HG03175 (cell line): ENCODE measurements at regions not wholly inside any gene's neighbourhood (a gene's known extent, or its start where the extent isn't known, plus 50 kb on each side); places are given as distances from the start of the nearest gene placed in this dataset.
"Not testable (repeated sequence)": the region's sequence is repeated elsewhere in the genome, so short reads cannot be mapped to it uniquely, and the experiment has no call there.

Experiments
- ATAC-seq: cut with Tn5 transposase; IDR thresholded peaks from one replicate; pipeline ENCODE4 v1.9.1; 2021; ENCODE audit warnings: mild to moderate bottlenecking, moderate library complexity; ENCODE audit not compliant: unreplicated experiment

DNA sequence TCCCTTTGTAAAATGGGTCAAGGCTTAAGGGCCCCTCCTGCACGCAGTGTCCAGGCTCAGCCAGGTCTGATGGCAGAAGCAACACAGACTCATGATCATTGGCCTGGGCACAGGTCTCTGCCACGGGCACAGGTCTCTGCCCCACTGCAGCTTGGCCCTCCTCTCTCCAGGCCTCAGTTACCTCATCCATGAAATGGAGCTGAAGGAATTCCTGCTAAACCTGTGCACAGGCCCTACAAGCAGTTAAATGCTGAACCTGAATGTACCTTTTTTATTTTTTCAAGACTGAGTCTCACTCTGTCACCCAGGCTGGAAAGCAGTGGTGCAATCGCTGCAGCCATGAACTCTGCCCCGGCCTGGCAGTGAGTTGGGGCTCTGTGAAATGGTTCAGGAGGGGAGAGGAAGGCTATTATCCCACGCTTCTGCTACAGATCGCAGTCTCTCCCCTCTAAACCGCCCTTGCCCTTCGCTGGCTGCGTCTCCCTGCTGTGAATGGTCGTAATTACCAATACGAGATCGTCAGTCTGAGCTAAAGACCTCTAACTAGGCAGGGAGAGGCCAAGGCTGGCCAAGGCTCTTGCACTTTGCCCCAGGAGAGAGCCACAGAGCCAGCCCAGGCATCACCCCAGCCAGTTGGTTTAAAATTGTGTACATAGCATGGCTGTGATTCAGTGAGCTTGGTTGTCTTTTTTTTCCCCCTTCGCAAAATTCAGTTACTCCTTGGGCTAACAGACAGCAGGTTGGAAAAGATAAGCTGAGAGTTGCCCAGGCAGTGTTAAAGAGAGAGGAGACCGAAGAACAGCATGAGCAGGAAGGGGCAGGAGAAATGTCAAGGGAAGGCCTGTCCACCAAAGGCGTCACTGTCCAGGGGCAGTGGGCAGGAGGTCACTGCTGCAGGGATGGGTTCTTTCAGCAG lies 93.0 kb upstream of the KCTD7 start:
- no peak for ATAC-seq

DNA sequence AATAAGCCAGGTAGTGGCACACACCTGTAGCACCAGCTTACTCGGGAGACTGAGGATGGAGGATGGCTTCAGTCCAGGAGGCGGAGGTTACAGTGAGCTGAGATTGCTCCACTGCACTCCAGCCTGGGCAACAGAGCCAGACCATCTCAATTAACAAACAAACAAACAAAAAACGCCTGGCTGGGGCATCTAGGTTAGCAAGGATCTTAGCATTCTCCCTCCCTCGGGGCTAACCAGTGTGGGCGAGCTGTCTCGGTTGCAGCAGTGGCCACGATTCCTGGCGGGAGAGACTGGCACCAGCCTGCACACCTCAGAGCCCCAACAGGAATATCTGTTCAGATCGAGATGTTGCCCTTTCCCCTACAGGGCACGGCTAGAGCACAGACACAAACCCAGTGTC lies 91.3 kb upstream of the KCTD7 start:
- ATAC-seq, result no peak

GRCh38 chr7:66537876-66538275 lies 90.8 kb upstream of the KCTD7 start:
- no peak for ATAC-seq

DNA sequence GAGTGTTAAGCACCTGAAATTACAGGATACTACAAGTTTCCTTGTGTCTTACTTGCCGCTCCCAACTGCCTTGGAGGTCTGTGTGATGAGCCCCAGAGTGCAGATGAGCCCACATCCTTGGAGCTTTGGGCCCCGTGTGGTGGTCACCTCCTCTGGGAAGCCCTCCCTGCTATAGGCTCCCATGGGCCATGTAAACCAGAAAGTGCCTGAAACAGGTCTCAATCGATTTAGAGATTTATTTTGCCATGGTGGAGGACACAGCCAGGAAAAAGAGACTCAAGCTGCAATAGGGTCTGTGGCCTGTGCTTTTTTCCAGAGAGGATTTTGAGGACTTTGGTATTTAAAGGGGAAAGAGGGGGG lies 89.4 kb upstream of the KCTD7 start:
- no peak for ATAC-seq

- no peak for ATAC-seq
Measured at GRCh38 chr7:66539902-66540375, 88.7 kb upstream of the KCTD7 start.

GRCh38 chr7:66542049-66542448 lies 86.6 kb upstream of the KCTD7 start:
- ATAC-seq, result no peak

DNA sequence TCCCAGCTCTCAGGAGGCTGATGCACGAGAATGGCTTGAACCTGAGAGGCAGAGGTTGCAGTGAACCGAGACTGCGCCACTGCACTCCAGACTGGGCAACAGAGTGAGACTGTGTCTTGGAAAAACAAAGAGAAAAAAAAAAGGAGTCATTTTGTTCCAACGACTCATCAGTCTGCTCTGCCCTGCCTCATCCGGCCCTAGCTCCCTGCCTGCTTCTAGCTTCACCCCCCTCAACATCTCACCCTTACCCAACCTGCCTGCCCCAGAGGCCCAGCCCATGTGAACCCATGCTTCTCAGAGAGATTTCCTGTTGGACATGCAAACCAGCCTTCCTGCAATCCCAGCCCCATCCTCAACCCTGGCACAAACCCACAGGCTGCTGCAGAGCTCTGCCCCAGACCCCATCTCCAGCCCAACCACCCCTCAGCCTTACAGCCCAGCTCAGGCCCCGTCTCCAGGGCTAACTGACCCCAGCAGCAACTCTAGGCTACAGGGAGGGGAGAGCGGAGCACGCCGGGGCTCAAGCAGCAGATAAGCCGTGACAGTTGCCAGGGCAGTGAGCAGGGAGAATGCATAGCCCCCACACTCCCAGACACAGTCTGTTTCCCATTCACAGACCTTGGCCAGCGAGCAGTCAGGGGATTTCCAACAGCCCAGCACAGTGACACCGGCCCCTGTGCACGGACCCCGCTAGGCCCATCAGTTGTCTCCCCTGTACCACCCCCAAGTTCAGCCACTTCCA lies 86.0 kb upstream of the KCTD7 start:
- ATAC-seq, result no peak

DNA sequence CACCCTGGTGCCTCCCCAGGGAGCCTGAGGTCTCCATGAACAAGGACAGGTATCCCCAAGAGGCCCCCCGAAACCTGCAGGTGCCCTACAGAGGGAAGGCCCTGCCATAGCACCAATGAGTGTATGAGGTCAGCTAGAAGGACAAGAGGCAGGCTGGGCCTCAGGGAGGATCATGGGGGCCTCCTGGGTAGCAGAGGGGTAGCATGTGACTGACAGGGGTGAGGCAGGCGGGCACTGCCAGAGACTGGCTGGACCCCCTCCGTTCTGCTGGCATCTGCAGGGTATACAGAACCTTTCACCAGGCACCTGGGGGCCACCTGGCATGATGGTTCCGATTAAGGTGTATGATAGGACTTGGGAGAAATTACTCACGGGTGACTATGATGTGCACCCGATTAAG lies 79.2 kb upstream of the KCTD7 start:
- no peak for ATAC-seq

DNA sequence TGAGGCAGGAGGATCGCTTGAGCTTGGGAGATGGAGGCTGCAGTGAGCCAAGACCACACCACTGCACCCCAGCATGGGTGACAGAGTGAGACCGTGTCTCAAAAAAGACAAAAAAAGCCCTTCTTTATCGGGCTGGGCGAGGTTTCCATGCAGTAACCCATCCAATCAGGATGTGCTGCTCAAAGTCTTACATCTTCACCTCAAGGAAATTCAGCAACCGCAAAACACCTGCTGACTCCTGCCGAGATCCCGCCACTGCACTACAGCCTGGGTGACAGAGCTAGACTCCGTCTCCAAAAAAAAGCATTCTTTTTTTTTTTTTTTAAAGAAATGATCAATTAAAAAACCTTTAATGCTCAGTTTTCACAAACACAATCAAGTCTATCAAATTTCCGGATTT lies 75.7 kb upstream of the KCTD7 start:
- no peak for ATAC-seq

GRCh38 chr7:66553675-66554074 lies 75.0 kb upstream of the KCTD7 start:
- ATAC-seq, result not testable (repeated sequence)

- not testable (repeated sequence) for ATAC-seq
Measured at GRCh38 chr7:66554291-66554690, 74.4 kb upstream of the KCTD7 start.

GRCh38 chr7:66554842-66555430 lies 73.7 kb upstream of the KCTD7 start:
- not testable (repeated sequence) for ATAC-seq

DNA sequence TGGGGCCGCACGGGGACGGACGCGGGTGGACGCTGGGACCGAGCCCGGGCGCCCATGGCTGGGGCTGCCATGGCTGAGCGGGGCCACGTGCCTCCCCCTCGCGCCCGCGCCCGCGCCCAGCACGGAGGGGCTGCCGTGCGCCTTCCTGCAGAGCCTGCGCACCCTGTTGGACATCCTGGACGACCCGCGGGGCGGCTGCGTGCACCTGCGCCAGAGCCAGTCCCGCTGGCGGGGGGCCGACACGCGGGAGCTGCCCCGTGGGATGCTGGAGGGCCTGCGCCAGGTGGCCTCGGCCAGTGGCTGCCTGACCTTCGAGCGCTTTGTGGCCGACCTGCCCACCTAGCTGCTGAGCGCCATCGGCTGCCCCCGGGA lies 72.5 kb upstream of the KCTD7 start:
- ATAC-seq, result no peak

- no peak for ATAC-seq
Measured at GRCh38 chr7:66556549-66557213, 72.0 kb upstream of the KCTD7 start.

GRCh38 chr7:66557214-66558200 lies 71.2 kb upstream of the KCTD7 start:
- ATAC-seq, result peak; percentile 74

DNA sequence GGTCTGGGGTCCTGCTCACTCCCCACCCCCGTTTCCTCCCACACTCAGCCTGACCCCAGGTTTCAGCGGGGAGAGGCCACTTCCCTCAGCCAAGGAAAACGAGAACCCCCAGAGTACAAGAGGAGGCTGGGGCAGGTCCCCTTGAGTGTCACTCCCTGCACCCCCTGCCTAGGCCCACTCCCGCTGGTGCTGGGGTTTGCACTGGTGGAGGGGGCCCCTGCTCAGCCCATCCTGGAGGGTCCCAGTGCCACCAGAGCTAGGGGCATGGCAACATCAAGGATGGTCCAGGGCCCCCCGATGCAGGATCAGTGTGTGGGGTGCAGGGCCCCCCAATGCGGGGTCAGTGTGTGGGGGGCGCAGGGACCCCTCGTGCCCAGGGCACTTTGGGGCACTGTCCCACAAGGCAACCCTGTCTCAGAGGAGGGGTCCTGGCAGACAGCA lies 70.5 kb upstream of the KCTD7 start:
- ATAC-seq, result no peak

- ATAC-seq, result no peak
Measured at GRCh38 chr7:66558660-66559465, 69.8 kb upstream of the KCTD7 start.

DNA sequence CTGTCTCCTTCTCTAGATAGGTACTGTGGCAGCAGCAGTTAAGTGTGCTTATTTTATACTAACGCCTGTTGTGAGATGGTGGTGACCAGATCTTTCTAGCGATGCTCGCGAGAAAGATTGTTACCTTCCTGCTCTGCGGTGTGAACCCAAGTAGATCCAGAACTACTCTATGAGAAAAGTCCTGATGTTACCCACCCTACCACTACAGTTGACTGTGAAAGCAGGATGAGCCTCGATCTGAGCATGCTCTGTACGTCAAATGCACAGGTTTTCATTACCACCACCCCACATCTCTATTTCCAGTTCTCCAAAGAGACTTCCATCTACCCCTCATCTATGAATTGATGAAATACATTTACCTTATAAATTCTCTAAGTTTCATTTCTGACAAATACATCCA lies 64.6 kb upstream of the KCTD7 start:
- ATAC-seq, result no peak

- ATAC-seq, result not testable (repeated sequence)
Measured at GRCh38 chr7:66570179-66570578, 58.5 kb upstream of the KCTD7 start.
